ENCODE measurements at regions not wholly inside any gene's neighbourhood (a gene's known extent, or its start where the extent isn't known, plus 50 kb on each side); places are given as distances from the start of the nearest gene placed in this dataset.

- no peak for TF ChIP-seq CTCF (IDR thresholded peaks at IDR 0.05; ENCODE audit: low read depth, low read length)
- Histone ChIP-seq H3K4me1 (ENCODE audit: low read depth) (no peaks in the 10 kb centered on the region), H3K9me3 (ENCODE audit: low read depth) (no peaks in the 10 kb centered on the region), H3K27ac (no peak overlapping the region), H3K36me3 (no peaks in the 10 kb centered on the region), H3K27me3 (no peaks in the 10 kb centered on the region), H3K4me3 (no peak overlapping the region)
- DNase-seq (ENCODE audit: low read depth in 1 of 2, low spot score in 1 of 2) = no peak
These were observed 133.4 kb upstream of the SPACA7 start for GRCh38 chr13:112242777-112243176.

GRCh38 chr13:112244061-112244460 is 132.1 kb upstream of the SPACA7 start:
- DNase-seq (ENCODE audit: low read depth in 1 of 2, low spot score in 1 of 2) = no peak
- no peak overlapping the region for H3K4me3 ChIP-seq
- TF ChIP-seq CTCF (IDR thresholded peaks at IDR 0.05; ENCODE audit: low read depth, low read length) = no peak
- H3K27ac ChIP-seq = no peak overlapping the region
- no peaks in the 10 kb centered on the region for H3K36me3 ChIP-seq
- no peaks in the 10 kb centered on the region for H3K9me3 ChIP-seq (ENCODE audit: low read depth)
- H3K4me1 ChIP-seq (ENCODE audit: low read depth) = no peaks in the 10 kb centered on the region
- no peaks in the 10 kb centered on the region for H3K27me3 ChIP-seq

GRCh38 chr13:112244495-112245177 is 131.5 kb upstream of the SPACA7 start:
- no peak for DNase-seq (ENCODE audit: low read depth in 1 of 2, low spot score in 1 of 2)
- no peak overlapping the region for H3K27ac ChIP-seq
- H3K4me1 ChIP-seq (ENCODE audit: low read depth) = no peaks in the 10 kb centered on the region
- H3K36me3 ChIP-seq = no peaks in the 10 kb centered on the region
- H3K9me3 ChIP-seq (ENCODE audit: low read depth) = no peaks in the 10 kb centered on the region
- no peak overlapping the region for H3K4me3 ChIP-seq
- TF ChIP-seq CTCF (IDR thresholded peaks at IDR 0.05; ENCODE audit: low read depth, low read length) = no peak
- no peaks in the 10 kb centered on the region for H3K27me3 ChIP-seq

GRCh38 chr13:112245179-112245724 is 130.9 kb upstream of the SPACA7 start:
- TF ChIP-seq CTCF (IDR thresholded peaks at IDR 0.05; ENCODE audit: low read depth, low read length) = no peak
- H3K27ac ChIP-seq = no peak overlapping the region
- no peaks in the 10 kb centered on the region for H3K36me3 ChIP-seq
- H3K27me3 ChIP-seq = no peaks in the 10 kb centered on the region
- no peaks in the 10 kb centered on the region for H3K9me3 ChIP-seq (ENCODE audit: low read depth)
- no peak overlapping the region for H3K4me3 ChIP-seq
- no peaks in the 10 kb centered on the region for H3K4me1 ChIP-seq (ENCODE audit: low read depth)
- DNase-seq (ENCODE audit: low read depth in 1 of 2, low spot score in 1 of 2) = no peak

GRCh38 chr13:112245989-112246388 is 130.2 kb upstream of the SPACA7 start:
- Histone ChIP-seq H3K36me3 (no peaks in the 10 kb centered on the region), H3K9me3 (ENCODE audit: low read depth) (no peaks in the 10 kb centered on the region), H3K27ac (no peak overlapping the region), H3K4me3 (no peak overlapping the region), H3K4me1 (ENCODE audit: low read depth) (no peaks in the 10 kb centered on the region), H3K27me3 (no peaks in the 10 kb centered on the region)
- no peak for TF ChIP-seq CTCF (IDR thresholded peaks at IDR 0.05; ENCODE audit: low read depth, low read length)
- DNase-seq (ENCODE audit: low read depth in 1 of 2, low spot score in 1 of 2) = no peak
